Suprapubic skin (tissue), 4 donors: ENCODE measurements at regions not wholly inside any gene's neighbourhood (a gene's known extent, or its start where the extent isn't known, plus 50 kb on each side); places are given as distances from the start of the nearest gene placed in this dataset.

Source experiments
- DNase-seq, 2 donors: peaks; one replicate each; pipeline ENCODE4 v3.0.0-alpha.2; 2019; ENCODE audit warnings: low spot score in 2 of 2
- H3K27ac ChIP-seq: fragments of 200-600 bp; sonication (generic); one replicate; pipeline ENCODE4 v1.5.1; 2019
- H3K27me3 ChIP-seq: fragments of 200-600 bp; sonication (generic); one replicate; pipeline ENCODE4 v1.5.1; 2019
- H3K36me3 ChIP-seq: fragments of 200-600 bp; sonication (generic); one replicate; pipeline ENCODE4 v1.5.1; 2019
- H3K4me1 ChIP-seq: fragments of 200-600 bp; sonication (generic); one replicate; pipeline ENCODE4 v1.5.1; 2019
- H3K4me3 ChIP-seq: fragments of 200-600 bp; sonication (generic); one replicate; pipeline ENCODE4 v1.5.1; 2019; ENCODE audit warnings: mild to moderate bottlenecking
- H3K9me3 ChIP-seq: fragments of 200-600 bp; sonication (generic); one replicate; pipeline ENCODE4 v1.5.1; 2019
- CTCF ChIP-seq, 2 donors: fragments of 200-600 bp in 1 of 2; fragments of 450-650 bp in 1 of 2; sonication (generic) in 1 of 2; IDR thresholded peaks; one replicate each; pipeline ENCODE4 v1.5.1; 2016 to 2019; ENCODE audit warnings: antibody characterized with exemption in 2 of 2, mild to moderate bottlenecking in 1 of 2, moderate library complexity in 1 of 2
- EP300 ChIP-seq: sonication (generic); formaldehyde crosslinking; IDR thresholded peaks from one replicate; pipeline ENCODE4 v1.6.1; 2017; ENCODE audit warnings: antibody characterized with exemption
- POLR2A ChIP-seq, 2 donors: fragments of 450-650 bp; IDR thresholded peaks; one replicate each; pipeline ENCODE4 v1.6.1; 2017; ENCODE audit warnings: antibody characterized with exemption in 2 of 2, mild to moderate bottlenecking in 2 of 2, moderate library complexity in 2 of 2
- POLR2AphosphoS5 ChIP-seq, 3 donors: sonication (generic); formaldehyde crosslinking; IDR thresholded peaks; one replicate each; pipeline ENCODE4 v1.6.1; 2017; ENCODE audit warnings: antibody characterized with exemption in 3 of 3
- WGBS: methylation state at CpG from one replicate; pipeline ENCODE4 v1.1.5; 2018; 5-methylcytosine and 5-hydroxymethylcytosine counted together

GRCh38 chr1:30275926-30276764 is 447.2 kb downstream of the MATN1 start:
- TF ChIP-seq EP300 (no peak), CTCF (IDR thresholded peaks at IDR 0.05) (no peak), POLR2A (IDR thresholded peaks at IDR 0.05) (no peak), POLR2AphosphoS5 (IDR thresholded peaks at IDR 0.05) (no peak)
- Histone ChIP-seq H3K27ac (no peak overlapping the region), H3K4me3 (no peak overlapping the region), H3K27me3 (no peaks in the 10 kb centered on the region), H3K9me3 (no peaks in the 10 kb centered on the region), H3K36me3 (no peaks in the 10 kb centered on the region), H3K4me1 (peaks cover 3% of the 10 kb centered on the region)
- peak in 1 of 2 donors; percentile 38 for DNase-seq
- WGBS, result 86% methylated on average over 13 of the region's 15 CpGs

- WGBS, result 82% methylated on average over 1 of the region's 3 CpGs
- DNase-seq, result peak in 1 of 2 donors; percentile 55
- Histone ChIP-seq H3K9me3 (no peaks in the 10 kb centered on the region), H3K4me3 (no peak overlapping the region), H3K4me1 (peaks cover 3% of the 10 kb centered on the region), H3K36me3 (no peaks in the 10 kb centered on the region), H3K27ac (no peak overlapping the region), H3K27me3 (no peaks in the 10 kb centered on the region)
- no peak for TF ChIP-seq POLR2AphosphoS5 (IDR thresholded peaks at IDR 0.05)
- no peak for TF ChIP-seq POLR2A (IDR thresholded peaks at IDR 0.05)
- no peak for TF ChIP-seq CTCF (IDR thresholded peaks at IDR 0.05)
- TF ChIP-seq EP300, result no peak
Measured at GRCh38 chr1:30274976-30275621, 448.3 kb downstream of the MATN1 start.

- Histone ChIP-seq H3K9me3 (no peaks in the 10 kb centered on the region), H3K4me3 (no peak overlapping the region), H3K36me3 (no peaks in the 10 kb centered on the region), H3K27me3 (no peaks in the 10 kb centered on the region), H3K27ac (no peak overlapping the region), H3K4me1 (peaks cover 3% of the 10 kb centered on the region)
- WGBS, result 0% methylated on average over 1 of the region's 3 CpGs
- peak in 1 of 2 donors; percentile 29 for DNase-seq
- TF ChIP-seq POLR2A (IDR thresholded peaks at IDR 0.05) (no peak), POLR2AphosphoS5 (IDR thresholded peaks at IDR 0.05) (no peak), EP300 (no peak), CTCF (IDR thresholded peaks at IDR 0.05) (no peak)
Measured at GRCh38 chr1:30274173-30274970, 449.0 kb downstream of the MATN1 start.

GRCh38 chr1:30273456-30273855 is 449.9 kb downstream of the MATN1 start:
- Histone ChIP-seq H3K27me3 (no peaks in the 10 kb centered on the region), H3K27ac (no peak overlapping the region), H3K4me3 (no peak overlapping the region), H3K9me3 (no peaks in the 10 kb centered on the region), H3K4me1 (peaks cover 3% of the 10 kb centered on the region), H3K36me3 (no peaks in the 10 kb centered on the region)
- DNase-seq, result peak in 1 of 2 donors; percentile 63
- 36% methylated on average over 1 of the region's 5 CpGs for WGBS
- no peak for TF ChIP-seq POLR2AphosphoS5 (IDR thresholded peaks at IDR 0.05)
- TF ChIP-seq EP300, result no peak

- 73% methylated on average over 1 of the region's 1 CpG for WGBS
- TF ChIP-seq POLR2A (IDR thresholded peaks at IDR 0.05), result no peak
- no peak for TF ChIP-seq CTCF (IDR thresholded peaks at IDR 0.05)
- TF ChIP-seq EP300, result no peak
- no peaks in the 10 kb centered on the region for H3K36me3 ChIP-seq
- no peak overlapping the region for H3K27ac ChIP-seq
- no peaks in the 10 kb centered on the region for H3K27me3 ChIP-seq
- DNase-seq, result peak in 1 of 2 donors; percentile 57
- no peaks in the 10 kb centered on the region for H3K9me3 ChIP-seq
- H3K4me1 ChIP-seq, result peaks cover 3% of the 10 kb centered on the region
- H3K4me3 ChIP-seq, result no peak overlapping the region
Measured at GRCh38 chr1:30273021-30273325, 450.4 kb downstream of the MATN1 start.
